ENCODE measurements at regions not wholly inside any gene's neighbourhood (a gene's known extent, or its start where the extent isn't known, plus 50 kb on each side); places are given as distances from the start of the nearest gene placed in this dataset.

GRCh38 chr6:121608270-121608669 is 172.8 kb downstream of the GJA1 start:
- H3K4me3 ChIP-seq, result no peak overlapping the region
- H3K27me3 Mint-ChIP-seq (ENCODE audit: insufficient read depth, low read depth), result no peaks in the 10 kb centered on the region
- no peaks in the 10 kb centered on the region for H3K9me3 Mint-ChIP-seq
- no peaks in the 10 kb centered on the region for H3K79me2 ChIP-seq (ENCODE audit: low read depth)
- H3K36me3 ChIP-seq, result no peaks in the 10 kb centered on the region
- H3K4me2 ChIP-seq, result no peak overlapping the region
- no peak for TF ChIP-seq EZH2phosphoT487 (IDR thresholded peaks at IDR 0.05)
- no peak for TF ChIP-seq CTCF (IDR thresholded peaks at IDR 0.05)
- TF ChIP-seq EZH2 (IDR thresholded peaks at IDR 0.05), result no peak
- DNase-seq (ENCODE audit: low spot score), result no peak
- H3K27ac ChIP-seq, result no peak overlapping the region
- no peaks in the 10 kb centered on the region for H3K36me3 Mint-ChIP-seq
- no peaks in the 10 kb centered on the region for H3K27me3 ChIP-seq
- H3F3A ChIP-seq (ENCODE audit: low read depth), result no peaks in the 10 kb centered on the region
- H3K4me3 Mint-ChIP-seq, result no peak overlapping the region
- no peaks in the 10 kb centered on the region for H3K4me1 Mint-ChIP-seq
- no peaks in the 10 kb centered on the region for H3K9me3 ChIP-seq (ENCODE audit: low read depth)
- no peaks in the 10 kb centered on the region for H3K4me1 ChIP-seq
- H4K20me1 ChIP-seq (ENCODE audit: low read depth), result no peaks in the 10 kb centered on the region
- no peak overlapping the region for H3K27ac Mint-ChIP-seq
- no peak overlapping the region for H2AFZ ChIP-seq (replicated peaks)
- no peak overlapping the region for H3K9ac ChIP-seq

- Histone ChIP-seq H3K4me2 (no peak overlapping the region), H3K36me3 (no peaks in the 10 kb centered on the region), H3K27me3 (no peaks in the 10 kb centered on the region), H3K79me2 (ENCODE audit: low read depth) (no peaks in the 10 kb centered on the region), H2AFZ (replicated peaks) (no peak overlapping the region), H3K4me3 (no peak overlapping the region), H3K9me3 (ENCODE audit: low read depth) (no peaks in the 10 kb centered on the region), H3K27ac (no peak overlapping the region), H3K9ac (no peak overlapping the region), H4K20me1 (ENCODE audit: low read depth) (no peaks in the 10 kb centered on the region), H3K4me1 (no peaks in the 10 kb centered on the region), H3F3A (ENCODE audit: low read depth) (no peaks in the 10 kb centered on the region)
- no peak overlapping the region for H3K27ac Mint-ChIP-seq
- DNase-seq (ENCODE audit: low spot score), result no peak
- no peaks in the 10 kb centered on the region for H3K9me3 Mint-ChIP-seq
- no peaks in the 10 kb centered on the region for H3K4me1 Mint-ChIP-seq
- no peaks in the 10 kb centered on the region for H3K27me3 Mint-ChIP-seq (ENCODE audit: insufficient read depth, low read depth)
- no peak for TF ChIP-seq EZH2 (IDR thresholded peaks at IDR 0.05)
- no peak for TF ChIP-seq EZH2phosphoT487 (IDR thresholded peaks at IDR 0.05)
- TF ChIP-seq CTCF (IDR thresholded peaks at IDR 0.05), result no peak
- no peak overlapping the region for H3K4me3 Mint-ChIP-seq
- no peaks in the 10 kb centered on the region for H3K36me3 Mint-ChIP-seq
Observed at GRCh38 chr6:121609281-121609680, 173.8 kb downstream of the GJA1 start.

GRCh38 chr6:121612927-121613326 is 177.5 kb downstream of the GJA1 start:
- H3K9me3 ChIP-seq (ENCODE audit: low read depth), result no peaks in the 10 kb centered on the region
- no peak overlapping the region for H2AFZ ChIP-seq (replicated peaks)
- no peak overlapping the region for H3K4me2 ChIP-seq
- Mint-ChIP-seq H3K27ac (no peak overlapping the region), H3K36me3 (no peaks in the 10 kb centered on the region), H3K27me3 (ENCODE audit: insufficient read depth, low read depth) (no peaks in the 10 kb centered on the region), H3K4me1 (no peaks in the 10 kb centered on the region), H3K4me3 (no peak overlapping the region), H3K9me3 (no peaks in the 10 kb centered on the region)
- H3K27ac ChIP-seq, result no peak overlapping the region
- H3K79me2 ChIP-seq (ENCODE audit: low read depth), result no peaks in the 10 kb centered on the region
- no peak overlapping the region for H3K9ac ChIP-seq
- H3K27me3 ChIP-seq, result no peaks in the 10 kb centered on the region
- TF ChIP-seq EZH2 (IDR thresholded peaks at IDR 0.05) (no peak), CTCF (IDR thresholded peaks at IDR 0.05) (no peak), EZH2phosphoT487 (IDR thresholded peaks at IDR 0.05) (no peak)
- no peaks in the 10 kb centered on the region for H4K20me1 ChIP-seq (ENCODE audit: low read depth)
- H3K4me1 ChIP-seq, result no peaks in the 10 kb centered on the region
- H3K4me3 ChIP-seq, result no peak overlapping the region
- H3F3A ChIP-seq (ENCODE audit: low read depth), result no peaks in the 10 kb centered on the region
- DNase-seq (ENCODE audit: low spot score), result no peak
- H3K36me3 ChIP-seq, result no peaks in the 10 kb centered on the region

GRCh38 chr6:121614115-121614514 is 178.7 kb downstream of the GJA1 start:
- H3K9me3 Mint-ChIP-seq, result no peaks in the 10 kb centered on the region
- Histone ChIP-seq H3K79me2 (ENCODE audit: low read depth) (no peaks in the 10 kb centered on the region), H3K27ac (no peak overlapping the region), H3K9me3 (ENCODE audit: low read depth) (no peaks in the 10 kb centered on the region), H3K9ac (no peak overlapping the region), H3K4me2 (no peak overlapping the region), H2AFZ (replicated peaks) (no peak overlapping the region), H3F3A (ENCODE audit: low read depth) (no peaks in the 10 kb centered on the region), H3K4me1 (peaks cover 2% of the 10 kb centered on the region), H4K20me1 (ENCODE audit: low read depth) (no peaks in the 10 kb centered on the region), H3K4me3 (no peak overlapping the region), H3K36me3 (no peaks in the 10 kb centered on the region), H3K27me3 (no peaks in the 10 kb centered on the region)
- H3K27me3 Mint-ChIP-seq (ENCODE audit: insufficient read depth, low read depth), result no peaks in the 10 kb centered on the region
- H3K4me3 Mint-ChIP-seq, result no peak overlapping the region
- H3K36me3 Mint-ChIP-seq, result no peaks in the 10 kb centered on the region
- peaks cover 3% of the 10 kb centered on the region for H3K4me1 Mint-ChIP-seq
- no peak overlapping the region for H3K27ac Mint-ChIP-seq
- DNase-seq (ENCODE audit: low spot score), result no peak
- TF ChIP-seq CTCF (IDR thresholded peaks at IDR 0.05) (no peak), EZH2phosphoT487 (IDR thresholded peaks at IDR 0.05) (no peak), EZH2 (IDR thresholded peaks at IDR 0.05) (no peak)

Data from neural progenitor cell (in vitro differentiated cells).